ENCODE measurements at regions not wholly inside any gene's neighbourhood (a gene's known extent, or its start where the extent isn't known, plus 50 kb on each side); places are given as distances from the start of the nearest gene placed in this dataset.
"Not testable (repeated sequence)": the region's sequence is repeated elsewhere in the genome, so short reads cannot be mapped to it uniquely, and the experiment has no call there.

GRCh38 chr14:38391334-38391733 lies 135.4 kb upstream of the CLEC14A start:
- no peak for DNase-seq

- no peak for DNase-seq
Observed at GRCh38 chr14:38389681-38390080, 133.8 kb upstream of the CLEC14A start.

GRCh38 chr14:38387821-38388220 lies 131.9 kb upstream of the CLEC14A start:
- DNase-seq = no peak

DNA sequence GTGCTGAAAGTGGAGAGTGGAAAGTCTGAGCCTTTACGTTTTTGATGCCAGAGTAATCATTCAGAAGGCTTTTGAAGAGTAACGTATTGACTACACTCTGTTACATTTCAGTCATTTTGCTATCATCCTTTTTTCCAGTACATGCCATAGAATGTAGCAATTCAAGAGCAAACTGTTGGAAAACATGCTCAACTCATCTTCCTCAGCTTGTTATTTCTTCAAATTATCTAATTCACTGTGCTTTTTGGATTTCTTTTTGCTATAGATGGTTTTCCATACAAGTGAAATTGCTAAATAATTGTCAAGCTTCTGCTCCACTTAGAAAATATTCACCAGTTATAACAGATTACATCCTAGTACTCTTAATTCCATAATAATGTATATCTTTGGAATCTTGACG lies 129.9 kb upstream of the CLEC14A start:
- DNase-seq = no peak

DNA sequence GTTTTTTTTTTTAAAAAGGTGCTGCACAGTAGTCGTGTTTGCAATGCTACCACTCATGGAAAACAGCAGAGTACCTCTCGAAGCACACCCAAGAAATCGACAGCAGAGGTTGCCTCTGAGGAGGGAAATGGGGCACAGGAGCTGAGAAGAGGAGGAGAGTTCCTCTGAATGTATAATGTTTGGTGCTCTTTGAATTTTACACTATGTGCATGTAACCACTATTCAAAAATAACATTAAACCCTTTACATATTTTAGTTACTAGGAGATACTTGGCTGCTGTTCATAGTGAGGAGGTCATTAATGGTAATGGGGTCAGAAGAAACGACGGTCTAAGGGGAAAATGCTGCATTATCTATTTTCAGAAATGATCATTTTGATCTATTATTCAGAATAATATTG lies 129.4 kb upstream of the CLEC14A start:
- DNase-seq = no peak

- no peak for DNase-seq
Observed at GRCh38 chr14:38384741-38385140, 128.8 kb upstream of the CLEC14A start.

DNA sequence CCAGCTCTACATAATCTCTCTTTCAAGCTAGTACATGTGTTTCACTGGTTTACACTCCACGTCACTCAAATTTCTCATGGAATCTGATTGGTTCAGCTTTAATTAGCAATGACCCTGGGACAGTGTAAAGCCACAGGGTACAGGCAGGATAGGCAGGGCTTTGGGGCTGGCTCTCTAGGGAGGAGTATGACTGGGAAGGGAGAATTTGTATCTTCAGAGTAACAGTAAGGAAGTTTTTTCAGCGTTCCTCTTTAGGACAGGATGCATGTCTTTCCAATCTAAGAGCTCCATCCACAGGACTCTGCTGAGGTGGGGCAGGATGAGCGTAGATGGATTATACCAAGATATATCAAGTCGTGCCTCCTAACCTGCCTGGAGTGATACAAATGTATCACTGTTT lies 112.0 kb upstream of the CLEC14A start:
- no peak for DNase-seq

GRCh38 chr14:38366374-38366773 lies 110.5 kb upstream of the CLEC14A start:
- DNase-seq = no peak

DNA sequence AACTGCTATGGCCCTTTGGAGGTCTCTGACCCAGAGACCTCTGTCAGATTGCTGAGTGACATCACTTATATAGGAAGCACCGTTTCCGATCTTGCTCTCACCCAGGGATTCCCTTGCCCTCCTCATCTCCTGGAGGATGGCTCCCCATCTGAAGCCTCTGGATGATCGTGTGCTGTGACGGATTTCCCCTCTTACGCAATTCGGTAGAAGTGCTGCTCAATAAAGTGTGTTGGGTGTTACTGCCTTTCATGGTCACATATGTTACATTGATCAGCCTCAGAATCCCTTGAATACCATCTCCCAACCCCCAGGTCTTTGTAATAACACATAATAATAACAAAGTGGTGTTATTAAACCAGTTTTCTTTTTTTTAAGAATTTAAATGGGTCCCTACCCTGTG lies 107.3 kb upstream of the CLEC14A start:
- no peak for DNase-seq

GRCh38 chr14:38357557-38357956 lies 101.7 kb upstream of the CLEC14A start:
- no peak for DNase-seq

DNA sequence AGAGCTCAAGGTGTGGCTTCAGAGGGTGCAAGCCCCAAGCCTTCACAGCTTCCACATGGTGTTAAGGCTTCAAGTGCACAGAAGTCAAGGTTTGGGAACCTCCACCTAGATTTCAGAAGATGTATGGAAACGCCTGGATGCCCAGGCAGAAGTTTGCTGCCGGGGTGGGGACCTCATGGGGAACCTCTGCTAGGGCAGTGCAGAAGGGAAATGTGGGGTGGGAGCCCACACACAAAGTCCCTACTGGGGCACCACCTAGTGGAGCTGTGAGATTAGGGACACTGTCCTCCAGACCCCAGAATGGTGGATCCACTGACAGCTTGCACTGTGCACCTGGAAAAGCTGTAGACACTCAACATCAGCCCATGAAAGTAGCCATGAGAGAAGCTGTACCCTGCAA lies 99.6 kb upstream of the CLEC14A start:
- DNase-seq = not testable (repeated sequence)

- no peak for DNase-seq
Observed at GRCh38 chr14:38350102-38350501, 94.2 kb upstream of the CLEC14A start.

DNA sequence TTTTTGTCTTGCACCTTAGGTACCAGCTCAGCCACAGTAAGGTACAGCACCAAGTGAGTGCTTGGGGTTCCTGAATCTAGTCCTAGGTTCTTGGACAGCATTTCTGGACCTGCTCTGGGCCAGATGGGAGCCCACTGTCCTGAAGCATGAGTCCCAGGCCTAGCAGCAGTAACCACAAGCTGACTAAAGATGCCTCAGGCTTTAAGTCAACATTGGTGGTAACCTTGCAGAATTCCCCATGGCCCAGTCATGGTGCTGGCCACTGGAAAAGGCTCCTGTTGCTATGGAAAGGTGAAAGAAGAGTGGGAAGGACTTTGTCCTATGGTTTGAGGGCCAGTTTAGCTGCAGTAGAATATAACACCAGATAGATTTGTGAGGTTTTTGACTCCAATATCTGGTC lies 86.9 kb upstream of the CLEC14A start:
- no peak for DNase-seq

DNA sequence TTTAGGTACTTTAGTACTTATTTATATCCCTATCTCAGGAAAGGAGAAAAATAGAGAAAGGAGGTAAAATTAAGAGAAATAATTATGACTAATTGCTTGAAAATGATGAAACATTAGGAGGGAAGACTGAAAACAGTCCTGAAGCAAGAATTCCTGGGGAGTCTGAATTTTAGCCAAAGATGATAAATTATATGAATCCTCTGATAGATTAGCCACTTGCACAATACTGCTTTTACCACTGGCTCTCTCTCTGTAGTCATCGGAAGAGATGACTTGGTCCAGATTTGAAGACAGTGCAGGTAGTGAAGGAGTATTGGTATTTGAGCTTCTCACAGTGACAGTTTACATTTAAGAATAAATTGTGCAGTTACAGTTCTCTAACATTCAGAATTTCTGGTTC lies 83.8 kb upstream of the CLEC14A start:
- no peak for DNase-seq

GRCh38 chr14:38336298-38336697 lies 80.4 kb upstream of the CLEC14A start:
- no peak for DNase-seq

- DNase-seq = no peak
Observed at GRCh38 chr14:38330275-38330674, 74.4 kb upstream of the CLEC14A start.

GRCh38 chr14:38329246-38329645 lies 73.4 kb upstream of the CLEC14A start:
- DNase-seq = no peak

GRCh38 chr14:38316922-38317321 lies 61.0 kb upstream of the CLEC14A start:
- no peak for DNase-seq

DNA sequence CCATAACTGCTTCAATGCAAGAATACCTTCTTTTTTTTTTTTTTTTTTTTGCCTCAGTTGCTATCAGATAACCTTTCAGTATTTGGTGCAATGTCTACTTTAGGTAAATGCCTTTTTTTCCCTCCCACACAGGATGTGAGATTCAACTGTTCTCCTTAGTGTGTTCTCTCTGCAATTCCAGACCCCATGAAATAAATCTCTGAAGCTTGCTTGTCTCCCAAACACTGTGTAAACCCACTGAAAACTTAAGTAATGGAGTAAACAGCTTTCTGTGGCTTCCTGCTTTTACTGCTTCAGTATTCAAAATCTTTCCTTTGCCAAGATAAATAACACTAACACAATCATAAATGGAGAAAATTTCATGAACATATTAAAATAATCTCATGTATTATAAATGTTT lies 55.8 kb upstream of the CLEC14A start:
- no peak for DNase-seq

DNA sequence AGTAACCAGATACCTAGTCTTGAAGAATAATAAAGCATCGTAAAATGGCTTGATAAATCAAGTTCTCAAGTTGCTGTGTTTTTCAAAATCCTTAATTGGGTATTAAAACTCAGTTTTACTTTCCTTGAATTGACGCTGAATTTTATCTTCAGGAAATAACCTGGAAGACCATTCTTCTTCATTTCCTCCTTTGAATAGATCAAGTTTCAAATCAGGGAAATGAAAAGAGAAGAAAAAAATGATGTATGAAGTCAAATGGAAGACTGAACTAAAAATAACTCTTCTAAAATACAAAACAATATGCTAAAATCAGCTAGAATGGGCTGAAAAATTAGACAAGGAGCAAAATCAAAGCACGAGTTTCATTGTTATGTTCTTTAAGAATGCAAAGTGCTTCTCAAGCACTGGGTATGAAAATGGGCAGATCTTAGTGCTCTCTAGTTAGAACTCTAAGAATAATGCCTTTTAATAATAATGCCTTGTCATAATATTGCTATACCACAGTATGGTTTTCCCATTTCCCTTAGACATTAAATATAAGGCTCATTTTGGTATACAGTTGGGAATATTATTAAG lies 54.6 kb upstream of the CLEC14A start:
- DNase-seq = no peak

- DNase-seq = no peak
Observed at GRCh38 chr14:38309522-38310277, 53.8 kb upstream of the CLEC14A start.

Measured in activated T-cell treated with anti-CD3 and anti-CD28 coated beads for 4 hours (primary cell).